OCI-LY3 (cell line): ENCODE measurements at regions not wholly inside any gene's neighbourhood (a gene's known extent, or its start where the extent isn't known, plus 50 kb on each side); places are given as distances from the start of the nearest gene placed in this dataset.

Experiments used
- CTCF ChIP-seq: fragments of 200-600, 300-600 bp; sonication (generic); IDR thresholded peaks from 2 replicates; pipeline ENCODE4 v1.5.1; 2014; ENCODE audit warnings: antibody characterized with exemption, low read length, low read depth
- EZH2phosphoT487 ChIP-seq: fragments of 200-600 bp; shearing (Covaris generic); IDR thresholded peaks from 2 replicates; pipeline ENCODE4 v1.6.1; 2018; ENCODE audit warnings: antibody characterized with exemption, mixed run types, low read depth

- TF ChIP-seq CTCF (no peak), EZH2phosphoT487 (no peak)
These were observed 1570.1 kb downstream of the SI start for GRCh38 chr3:163508206-163508605.
